Fibroblast of skin of left biceps (primary cell): ENCODE measurements at regions not wholly inside any gene's neighbourhood (a gene's known extent, or its start where the extent isn't known, plus 50 kb on each side); places are given as distances from the start of the nearest gene placed in this dataset.
"Not testable (repeated sequence)": the region's sequence is repeated elsewhere in the genome, so short reads cannot be mapped to it uniquely, and the experiment has no call there.

Experiments used
- DNase-seq, 2 experiments: peaks; one replicate each; pipeline ENCODE4 v3.0.0-alpha.2; 2013; ENCODE audit warnings: low read depth in 2 of 2

- no peak for DNase-seq
Measured at GRCh38 chr2:106292627-106293026, 98.5 kb upstream of the UXS1 start.

DNA sequence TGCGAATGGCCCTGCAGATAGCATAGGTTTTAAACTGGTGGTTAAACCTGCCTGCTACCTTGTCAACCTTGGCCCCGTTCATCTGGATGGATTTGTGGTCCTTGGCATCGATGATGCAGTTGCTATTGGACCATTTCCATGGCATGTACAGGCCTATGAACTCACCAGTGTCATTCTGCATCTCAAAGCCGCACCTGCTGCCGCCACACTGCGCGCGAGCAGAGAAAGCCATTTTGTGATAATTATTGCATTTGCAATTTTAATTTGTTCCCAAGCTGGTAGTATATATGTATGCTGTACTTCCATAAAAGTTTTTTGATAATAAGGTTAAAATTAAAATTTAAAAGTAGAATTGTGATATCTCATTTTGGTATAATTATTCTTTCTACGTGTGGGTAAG, 94.8 kb upstream of the UXS1 start:
- DNase-seq, result no peak

DNA sequence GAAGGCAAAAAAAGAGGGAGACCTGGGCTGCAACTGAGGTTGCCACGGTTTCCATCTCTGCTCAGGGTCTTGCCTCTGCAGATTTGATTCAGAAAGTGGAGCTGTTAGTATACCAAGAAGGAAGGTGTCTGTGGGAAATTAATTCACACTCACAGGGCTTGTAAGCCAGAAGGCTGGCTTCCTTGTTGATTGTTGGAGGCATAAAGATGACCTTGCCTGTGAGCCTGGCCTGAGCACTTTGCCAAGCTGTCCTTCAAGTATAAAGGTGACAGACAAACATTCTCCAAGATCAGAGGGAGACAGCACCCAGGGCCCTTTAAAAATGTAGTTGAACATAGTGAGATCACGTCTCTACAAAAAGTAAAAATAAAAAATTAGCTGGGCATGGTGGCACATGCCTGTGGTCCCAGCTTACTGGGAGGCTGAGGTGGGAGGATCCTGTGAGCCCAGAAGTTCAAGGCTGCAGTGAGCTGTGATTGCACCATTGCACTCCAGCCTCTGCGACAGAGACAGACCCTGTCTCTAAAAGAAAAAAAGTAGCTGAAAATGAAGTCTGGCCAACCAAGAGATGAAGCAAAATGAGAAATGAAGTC, 91.2 kb upstream of the UXS1 start:
- no peak for DNase-seq

GRCh38 chr2:106284691-106285202, 90.6 kb upstream of the UXS1 start:
- no peak for DNase-seq

DNA sequence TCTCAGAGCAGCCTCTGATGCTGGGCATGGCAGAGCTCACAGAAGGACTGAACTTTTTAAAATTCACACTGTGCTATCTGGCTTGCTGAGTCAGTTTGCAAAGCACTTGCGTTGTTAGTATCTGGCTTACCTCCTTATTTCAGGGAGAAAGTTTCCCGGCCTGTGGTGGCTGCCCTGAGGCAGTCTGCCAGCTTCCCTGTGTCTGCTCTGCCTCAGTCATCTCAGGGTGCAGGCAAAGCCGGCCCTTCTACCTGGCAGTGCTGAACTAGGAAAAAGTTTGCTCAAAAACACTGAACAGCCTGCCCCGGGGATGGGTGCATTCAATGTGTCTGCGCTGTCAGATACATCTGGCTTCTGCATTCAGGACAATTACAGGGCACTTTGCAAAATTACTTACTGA, 90.2 kb upstream of the UXS1 start:
- no peak for DNase-seq

DNA sequence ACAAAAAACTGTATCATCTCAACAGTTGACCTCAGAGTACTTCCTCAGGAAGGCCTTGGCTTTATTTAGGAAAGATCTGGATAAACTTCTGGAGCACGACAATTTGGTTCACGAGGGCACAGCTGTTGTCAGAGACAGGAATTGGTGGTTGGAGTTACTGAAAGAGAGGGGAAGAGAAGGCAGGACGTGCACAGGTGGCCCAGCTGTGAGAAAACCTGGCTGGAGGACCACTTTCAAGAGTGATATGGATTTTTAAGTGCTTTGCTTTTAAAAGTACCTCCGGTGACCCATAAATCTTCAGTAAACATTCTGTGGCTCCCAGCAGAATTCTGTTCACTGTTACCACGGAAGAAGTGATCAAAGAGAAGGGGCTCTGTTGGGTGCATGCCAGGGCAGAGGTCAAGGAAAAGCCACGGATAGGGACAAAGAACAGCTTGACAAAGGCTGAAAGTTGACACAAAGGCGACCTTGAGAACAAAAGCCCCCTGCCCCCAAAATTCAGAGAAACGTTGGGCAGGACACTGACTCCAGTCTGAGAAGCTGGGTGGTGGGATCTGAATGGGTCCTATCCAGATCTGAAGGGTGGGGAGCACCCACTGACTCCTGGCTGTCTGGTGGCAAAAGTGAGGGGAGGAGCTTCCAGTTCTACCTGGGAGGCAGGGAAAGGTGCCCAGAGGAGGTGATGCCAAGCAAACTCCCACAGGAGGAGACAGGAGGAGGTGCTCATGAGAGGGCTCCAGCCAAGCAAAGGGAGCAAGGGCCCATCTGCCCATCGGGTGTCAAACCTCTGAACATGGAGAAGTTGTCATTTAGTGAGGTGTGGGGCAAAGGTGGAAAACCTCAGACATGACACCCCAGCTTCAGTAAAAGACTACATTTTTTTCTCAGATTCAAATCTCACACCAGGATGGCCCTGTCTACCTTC, 89.4 kb upstream of the UXS1 start:
- not testable (repeated sequence) for DNase-seq

DNA sequence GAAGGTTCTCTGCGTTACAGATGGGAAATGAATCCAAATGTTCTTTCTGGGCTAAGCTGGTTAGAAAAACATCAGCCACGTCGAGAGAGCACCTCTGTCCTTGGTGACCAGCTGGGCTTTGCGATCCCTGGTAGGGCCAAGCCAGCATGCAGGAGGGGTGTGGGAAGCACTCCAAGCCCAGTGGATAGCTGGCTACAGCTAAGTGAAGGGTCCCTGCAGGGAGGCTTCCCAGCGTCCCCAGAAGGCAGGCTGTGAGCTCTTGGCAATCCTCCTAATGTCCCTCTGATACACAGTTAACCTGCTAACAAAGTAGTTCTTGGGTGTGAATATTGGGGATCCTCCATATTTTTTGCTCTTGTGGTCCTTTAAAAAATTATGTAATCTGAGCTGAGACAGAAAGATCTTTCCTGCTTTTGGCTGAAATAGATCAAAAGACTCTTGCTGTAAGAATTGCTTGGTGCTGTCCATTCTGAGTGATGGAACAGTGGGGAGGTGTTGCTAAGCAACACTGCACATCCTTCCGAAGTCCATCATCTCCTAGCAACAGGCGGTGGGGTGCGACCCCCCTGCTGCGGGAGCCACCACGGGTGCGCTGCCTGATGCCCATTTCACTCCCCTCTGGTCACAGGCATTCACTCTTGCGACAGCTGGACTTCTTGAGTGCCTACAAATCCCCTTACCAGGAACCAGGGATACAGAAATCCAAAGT, 88.5 kb upstream of the UXS1 start:
- no peak for DNase-seq

- DNase-seq, result not testable (repeated sequence)
Measured at GRCh38 chr2:106281907-106282430, 87.9 kb upstream of the UXS1 start.

DNA sequence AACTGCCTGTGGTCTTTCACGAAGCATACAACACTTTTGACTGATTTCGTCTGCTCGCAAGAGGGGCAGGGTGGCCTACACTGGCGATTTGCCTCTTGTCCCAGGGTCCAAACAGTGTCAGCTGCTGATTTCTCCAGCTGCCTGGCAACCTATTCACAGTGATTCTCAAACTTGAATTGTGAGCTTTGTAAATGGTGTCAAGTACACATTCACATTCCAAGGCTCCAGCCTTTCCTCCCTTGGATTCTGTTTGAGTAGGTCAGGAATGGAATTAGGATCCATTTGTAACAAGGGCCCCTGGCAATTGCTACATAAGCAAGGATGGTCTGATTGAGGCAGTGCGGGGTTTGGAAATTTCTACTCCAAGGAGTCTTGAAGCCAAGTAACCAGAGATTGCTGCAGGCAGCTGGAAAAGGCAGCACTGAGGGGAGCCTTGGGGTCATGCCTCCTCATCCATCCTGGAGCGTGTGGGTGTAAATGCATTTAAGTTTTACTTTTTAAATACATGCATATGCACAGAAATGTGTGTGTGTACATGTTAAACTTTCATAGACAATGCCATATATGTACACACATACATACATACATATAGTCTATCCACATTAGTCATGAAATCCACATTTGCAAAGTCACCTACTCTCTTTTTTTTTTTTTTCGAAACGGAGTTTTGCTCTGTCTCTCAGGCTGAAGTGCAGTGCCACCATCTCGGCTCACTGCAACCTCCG, 86.8 kb upstream of the UXS1 start:
- no peak for DNase-seq

- no peak for DNase-seq
Measured at GRCh38 chr2:106280224-106280623, 86.1 kb upstream of the UXS1 start.

DNA sequence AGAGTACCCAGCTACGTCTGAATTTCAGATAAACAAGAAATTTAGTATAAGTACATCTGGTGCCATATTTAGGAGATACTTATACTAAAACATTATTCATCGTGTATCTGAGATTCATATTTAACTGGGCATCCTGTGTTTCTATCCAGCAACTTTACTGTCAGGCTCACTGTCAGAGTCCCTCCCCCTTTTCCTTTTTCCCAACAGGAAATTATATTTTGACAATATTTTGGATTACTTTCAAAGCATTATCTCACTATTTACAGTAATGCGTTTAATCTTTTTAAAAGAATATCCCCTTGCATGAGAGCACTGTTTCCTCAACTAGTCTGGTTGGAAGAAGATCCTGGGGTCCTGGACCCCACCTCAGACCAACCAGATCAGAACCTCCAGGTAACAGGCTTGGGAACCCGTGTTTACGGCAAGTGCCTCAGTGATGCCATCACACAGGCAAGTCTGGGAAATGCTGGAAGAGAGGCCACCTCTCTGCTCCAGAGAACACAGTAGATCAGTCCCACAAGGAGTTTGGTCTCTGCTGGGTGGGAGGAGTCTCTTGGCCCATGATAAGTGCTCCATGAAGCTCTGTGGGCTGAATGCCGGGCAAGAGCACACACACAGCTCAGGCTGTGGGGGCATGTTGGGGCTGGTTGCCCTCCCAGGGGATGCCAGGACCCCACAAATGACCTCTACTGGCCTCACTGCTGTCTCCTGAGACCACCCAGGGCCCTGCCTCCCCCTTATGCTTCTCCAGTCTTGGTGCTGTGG, 84.2 kb upstream of the UXS1 start:
- no peak for DNase-seq

GRCh38 chr2:106277426-106277825, 83.3 kb upstream of the UXS1 start:
- no peak for DNase-seq

- DNase-seq, result no peak
Measured at GRCh38 chr2:106275971-106276370, 81.9 kb upstream of the UXS1 start.

GRCh38 chr2:106274668-106275067, 80.6 kb upstream of the UXS1 start:
- no peak for DNase-seq

DNA sequence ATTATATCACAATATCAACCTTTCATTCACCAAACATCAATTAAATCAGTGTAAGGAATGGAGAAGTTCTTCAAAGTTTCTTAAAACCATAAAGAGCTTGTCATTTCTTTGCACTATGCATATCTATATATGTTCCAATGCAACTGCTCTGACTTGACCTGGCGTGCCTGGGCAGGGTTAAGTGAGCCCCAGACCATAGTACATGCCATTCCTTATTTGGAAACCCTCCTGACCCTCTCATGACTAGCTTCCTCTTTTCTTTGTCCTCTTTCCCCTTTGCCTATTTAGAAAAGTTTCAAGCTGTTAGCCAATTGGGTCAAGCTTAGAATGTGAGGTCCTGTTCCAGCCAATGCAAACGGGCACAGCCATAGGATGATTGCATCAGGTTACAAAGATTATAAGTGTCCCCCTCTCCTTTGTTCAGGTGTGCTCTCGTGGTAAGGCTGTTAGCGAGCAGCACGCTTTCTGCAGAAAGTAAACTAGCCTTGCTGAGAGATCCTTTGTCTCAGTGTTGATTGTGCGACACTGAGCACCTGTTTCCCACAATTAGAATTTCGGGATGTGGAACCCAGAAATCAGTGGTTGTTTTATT, 78.2 kb upstream of the UXS1 start:
- DNase-seq, result no peak

DNA sequence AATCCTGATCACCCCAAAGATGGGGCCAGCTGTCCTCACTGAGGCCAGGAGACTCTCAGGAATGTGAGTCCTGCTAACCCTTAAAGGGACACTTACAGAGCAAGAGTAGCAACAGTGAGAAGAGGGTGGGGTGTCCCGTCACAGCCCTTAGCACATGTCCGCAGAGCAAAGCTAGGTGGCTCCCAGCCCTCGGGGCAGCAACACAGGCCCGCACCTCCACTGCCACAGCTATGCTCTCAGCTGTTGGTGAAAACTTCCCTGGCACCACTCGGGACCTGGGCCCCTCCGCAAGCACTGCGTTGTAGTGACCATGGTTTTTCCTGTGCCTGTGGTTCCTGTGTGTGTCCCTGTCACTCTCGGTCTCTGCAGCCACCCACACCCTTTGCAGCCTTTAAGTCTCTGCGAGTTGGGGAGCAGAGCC, 76.4 kb upstream of the UXS1 start:
- no peak for DNase-seq

DNA sequence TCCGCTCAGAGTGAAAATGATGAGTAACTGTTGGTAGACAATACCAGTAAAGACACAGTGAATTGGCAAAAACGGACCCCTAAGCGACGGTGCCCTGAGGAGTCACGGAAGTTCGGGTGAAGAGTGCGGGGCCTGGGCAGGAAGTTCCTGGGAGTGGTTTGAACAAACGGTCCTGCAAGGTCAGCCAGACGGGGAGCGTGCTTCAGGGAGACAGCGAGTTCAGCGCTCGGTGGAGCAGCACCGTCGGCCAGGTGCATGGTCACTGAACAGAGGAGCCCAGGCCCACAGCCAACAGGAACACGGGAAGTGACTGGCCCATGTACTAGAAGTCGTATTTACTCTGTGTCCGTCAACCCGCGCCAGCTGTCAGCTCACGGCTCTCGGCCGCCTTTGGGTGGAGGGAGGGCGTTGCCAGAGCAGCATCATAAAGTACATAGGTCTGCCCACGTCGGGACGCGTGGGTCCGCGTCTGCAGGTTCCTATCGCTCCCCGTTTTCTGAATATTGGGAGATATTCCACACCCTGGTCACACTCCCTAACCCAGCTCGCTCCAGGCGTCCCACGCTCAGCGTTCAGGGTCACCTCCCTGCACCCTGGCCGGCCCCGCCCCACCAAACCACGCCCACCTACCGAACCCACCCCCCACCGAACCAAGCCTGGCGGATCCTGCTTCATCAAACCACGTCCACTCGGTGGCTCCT, 75.6 kb upstream of the UXS1 start:
- no peak for DNase-seq

DNA sequence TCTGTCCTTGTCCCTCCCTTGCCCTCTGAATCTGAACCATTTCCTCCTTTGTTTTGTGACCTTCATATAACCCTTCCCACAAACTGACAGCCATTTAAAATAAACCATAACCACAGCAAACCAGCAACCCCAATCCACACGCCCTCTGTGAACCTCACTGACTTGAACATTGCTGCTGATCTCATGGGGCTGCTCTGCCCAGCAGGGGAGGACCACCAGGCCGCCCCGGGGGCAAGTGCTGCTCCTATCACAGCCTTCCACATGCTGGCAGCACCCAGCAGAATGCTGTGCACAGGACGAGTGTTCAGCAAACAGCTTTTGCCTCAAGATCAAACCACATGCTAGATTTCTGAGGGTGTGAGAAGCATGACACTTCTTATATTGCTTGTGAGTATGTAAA, 73.9 kb upstream of the UXS1 start:
- DNase-seq, result no peak

DNA sequence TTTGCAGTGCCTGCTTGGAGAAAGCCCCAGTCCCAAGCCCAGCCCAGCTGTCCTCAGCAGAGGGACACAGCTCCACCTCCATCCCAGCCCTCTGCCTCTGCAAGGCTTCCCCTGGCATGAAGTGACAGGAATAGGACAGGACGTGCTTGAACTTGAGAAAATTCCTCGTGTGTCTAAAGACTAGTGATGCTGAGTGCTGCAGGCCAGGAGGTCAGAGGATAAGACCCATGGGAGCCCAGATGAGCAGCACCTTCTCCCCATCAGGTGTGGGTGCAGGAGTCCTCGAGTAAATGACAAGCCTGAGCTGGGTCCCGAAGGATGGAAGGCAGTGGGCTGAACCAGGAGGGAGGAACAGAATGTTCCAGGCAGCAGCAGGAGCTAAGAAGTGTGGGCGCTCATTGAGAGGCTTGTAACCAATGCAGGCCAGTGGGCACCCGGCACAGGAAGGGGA, 67.8 kb upstream of the UXS1 start:
- DNase-seq, result no peak

DNA sequence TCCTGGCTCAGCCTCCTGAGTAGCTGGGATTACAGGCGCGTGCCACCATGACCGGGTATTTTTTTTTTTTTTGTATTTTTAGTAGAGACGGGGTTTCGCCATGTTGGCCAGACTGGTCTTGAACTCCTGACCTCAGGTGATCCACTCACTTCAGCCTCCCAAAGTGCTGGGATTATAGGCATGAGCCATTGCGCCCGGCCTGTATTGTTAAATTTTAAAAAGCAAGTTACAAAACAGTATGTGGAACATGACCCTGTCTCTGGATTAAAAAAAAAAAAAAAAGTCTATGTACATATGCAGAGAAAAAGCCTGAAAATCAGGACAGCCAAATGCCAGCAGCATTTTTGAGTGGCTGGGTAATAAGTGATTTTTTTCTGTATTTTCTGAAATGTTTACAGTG, 64.8 kb upstream of the UXS1 start:
- not testable (repeated sequence) for DNase-seq
